Epidermal melanocyte (primary cell): ENCODE measurements at regions not wholly inside any gene's neighbourhood (a gene's known extent, or its start where the extent isn't known, plus 50 kb on each side); places are given as distances from the start of the nearest gene placed in this dataset.
"Not testable (repeated sequence)": the region's sequence is repeated elsewhere in the genome, so short reads cannot be mapped to it uniquely, and the experiment has no call there.

Experiments used
- DNase-seq: peaks from one replicate; pipeline ENCODE4 v3.0.0; 2011; ENCODE audit warnings: low spot score; ENCODE audit not compliant: insufficient read length

- DNase-seq: no peak
Measured at GRCh38 chr12:30213166-30213565, 429.4 kb upstream of the TMTC1 start.

GRCh38 chr12:30211743-30212142 lies 428.0 kb upstream of the TMTC1 start:
- no peak for DNase-seq

GRCh38 chr12:30203981-30204380 lies 420.2 kb upstream of the TMTC1 start:
- DNase-seq: no peak

GRCh38 chr12:30202521-30203254 lies 418.9 kb upstream of the TMTC1 start:
- DNase-seq: no peak

GRCh38 chr12:30201301-30202160 lies 417.8 kb upstream of the TMTC1 start:
- DNase-seq: no peak

- no peak for DNase-seq
Measured at GRCh38 chr12:30200864-30201263, 417.1 kb upstream of the TMTC1 start.

- no peak for DNase-seq
Measured at GRCh38 chr12:30197392-30198057, 413.8 kb upstream of the TMTC1 start.

GRCh38 chr12:30191696-30192455 lies 408.1 kb upstream of the TMTC1 start:
- no peak for DNase-seq

GRCh38 chr12:30188602-30189326 lies 405.0 kb upstream of the TMTC1 start:
- no peak for DNase-seq

GRCh38 chr12:30187426-30187825 lies 403.7 kb upstream of the TMTC1 start:
- DNase-seq: no peak

- DNase-seq: no peak
Measured at GRCh38 chr12:30181334-30181733, 397.6 kb upstream of the TMTC1 start.

- no peak for DNase-seq
Measured at GRCh38 chr12:30180602-30181001, 396.9 kb upstream of the TMTC1 start.

- DNase-seq: no peak
Measured at GRCh38 chr12:30178916-30179315, 395.2 kb upstream of the TMTC1 start.

- no peak for DNase-seq
Measured at GRCh38 chr12:30169839-30170591, 386.3 kb upstream of the TMTC1 start.

GRCh38 chr12:30166006-30166795 lies 382.5 kb upstream of the TMTC1 start:
- no peak for DNase-seq

GRCh38 chr12:30164382-30165318 lies 380.9 kb upstream of the TMTC1 start:
- no peak for DNase-seq

- not testable (repeated sequence) for DNase-seq
Measured at GRCh38 chr12:30156833-30157232, 373.1 kb upstream of the TMTC1 start.
